Neural progenitor cell (in vitro differentiated cells): ENCODE measurements at regions not wholly inside any gene's neighbourhood (a gene's known extent, or its start where the extent isn't known, plus 50 kb on each side); places are given as distances from the start of the nearest gene placed in this dataset.

Experiments
- CTCF ChIP-seq: fragments of 200-600 bp; sonication (generic); IDR thresholded peaks from 2 replicates; pipeline ENCODE4 v1.5.1; 2017; ENCODE audit warnings: antibody characterized with exemption, mild to moderate bottlenecking
- EZH2 ChIP-seq: fragments of 200-600 bp; sonication (generic); IDR thresholded peaks from 2 replicates; pipeline ENCODE4 v1.6.1; 2017; ENCODE audit warnings: antibody characterized with exemption, mild to moderate bottlenecking, moderate library complexity

DNA sequence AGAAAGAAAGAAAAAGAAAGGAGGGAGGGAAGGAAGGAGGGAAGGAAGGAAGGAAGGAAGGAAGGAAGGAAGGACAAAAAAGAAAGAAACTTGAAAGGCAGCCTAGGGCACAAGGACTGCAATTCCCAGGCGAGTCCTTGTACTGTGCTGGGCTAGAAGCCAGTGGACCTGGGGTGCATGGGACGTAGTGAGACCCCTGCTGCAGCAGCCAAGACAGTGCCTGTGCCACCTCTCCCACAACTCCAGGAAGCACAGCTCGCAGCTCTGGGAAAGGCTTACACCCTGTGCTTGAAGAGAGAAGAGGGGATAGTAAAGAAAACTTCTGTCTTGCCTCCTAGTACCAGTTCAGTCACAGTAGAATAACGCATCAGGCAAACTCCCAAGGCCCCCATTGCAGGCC, 227.9 kb upstream of the CDH7 start:
- TF ChIP-seq CTCF (no peak), EZH2 (no peak)
